WERI-Rb-1 (cell line): ENCODE measurements at regions not wholly inside any gene's neighbourhood (a gene's known extent, or its start where the extent isn't known, plus 50 kb on each side); places are given as distances from the start of the nearest gene placed in this dataset.

ENCODE experiments used
- DNase-seq: peaks from one replicate; pipeline ENCODE4 v3.0.0-alpha.2; 2020
- H3K27ac ChIP-seq: fragments of 250-450 bp; sonication (Bioruptor Pico); 2 replicates; pipeline ENCODE4 v1.5.1; 2020; ENCODE audit warnings: mild to moderate bottlenecking, moderate library complexity
- H3K27me3 ChIP-seq: fragments of 250-450 bp; sonication (Bioruptor Pico); 2 replicates; pipeline ENCODE4 v1.5.1; 2021; ENCODE audit warnings: mild to moderate bottlenecking, low read depth, moderate library complexity; ENCODE audit not compliant: insufficient read depth, severe bottlenecking
- H3K36me3 ChIP-seq: fragments of 250-450 bp; sonication (Bioruptor Pico); 2 replicates; pipeline ENCODE4 v1.5.1; 2020; ENCODE audit warnings: mild to moderate bottlenecking, moderate library complexity
- H3K4me3 ChIP-seq: 2 replicates; pipeline ENCODE4 v1.5.1; 2011; ENCODE audit warnings: low read depth, mild to moderate bottlenecking, control low read depth, low read length
- H3K9me3 ChIP-seq: fragments of 250-450 bp; sonication (Bioruptor Pico); 2 replicates; pipeline ENCODE4 v1.5.1; 2021; ENCODE audit warnings: mild to moderate bottlenecking, moderate library complexity; ENCODE audit not compliant: severe bottlenecking
- CTCF ChIP-seq: IDR thresholded peaks from 2 replicates; pipeline ENCODE4 v1.5.1; 2011; ENCODE audit warnings: low read depth, mild to moderate bottlenecking, control low read depth, inconsistent platforms, low read length

GRCh38 chr10:47094126-47094525, 182.9 kb downstream of the PTPN20 start:
- no peak for DNase-seq
- H3K27me3 ChIP-seq, result no peaks in the 10 kb centered on the region
- TF ChIP-seq CTCF, result no peak
- H3K9me3 ChIP-seq, result no peaks in the 10 kb centered on the region
- H3K36me3 ChIP-seq, result no peaks in the 10 kb centered on the region
- no peak overlapping the region for H3K27ac ChIP-seq
- no peak overlapping the region for H3K4me3 ChIP-seq

- Histone ChIP-seq H3K9me3 (no peaks in the 10 kb centered on the region), H3K27ac (no peak overlapping the region), H3K27me3 (no peaks in the 10 kb centered on the region), H3K4me3 (no peak overlapping the region), H3K36me3 (no peaks in the 10 kb centered on the region)
- no peak for TF ChIP-seq CTCF
- no peak for DNase-seq
These were observed 183.4 kb downstream of the PTPN20 start for GRCh38 chr10:47094636-47095035.

- no peak for DNase-seq
- Histone ChIP-seq H3K36me3 (no peaks in the 10 kb centered on the region), H3K9me3 (no peaks in the 10 kb centered on the region), H3K4me3 (no peak overlapping the region), H3K27me3 (no peaks in the 10 kb centered on the region), H3K27ac (no peak overlapping the region)
- TF ChIP-seq CTCF, result no peak
These were observed 184.0 kb downstream of the PTPN20 start for GRCh38 chr10:47095211-47095610.

GRCh38 chr10:47095848-47096612, 184.8 kb downstream of the PTPN20 start:
- Histone ChIP-seq H3K36me3 (no peaks in the 10 kb centered on the region), H3K9me3 (no peaks in the 10 kb centered on the region), H3K27me3 (no peaks in the 10 kb centered on the region), H3K27ac (no peak overlapping the region), H3K4me3 (no peak overlapping the region)
- no peak for TF ChIP-seq CTCF
- DNase-seq, result no peak

- H3K4me3 ChIP-seq, result no peak overlapping the region
- H3K27me3 ChIP-seq, result no peaks in the 10 kb centered on the region
- peaks cover 2% of the 10 kb centered on the region for H3K9me3 ChIP-seq
- TF ChIP-seq CTCF, result no peak
- H3K36me3 ChIP-seq, result no peaks in the 10 kb centered on the region
- DNase-seq, result no peak
- H3K27ac ChIP-seq, result no peak overlapping the region
These were observed 187.0 kb downstream of the PTPN20 start for GRCh38 chr10:47098238-47098637.

- no peak for DNase-seq
- no peaks in the 10 kb centered on the region for H3K27me3 ChIP-seq
- H3K36me3 ChIP-seq, result no peaks in the 10 kb centered on the region
- TF ChIP-seq CTCF, result no peak
- H3K9me3 ChIP-seq, result peaks cover 2% of the 10 kb centered on the region
- no peak overlapping the region for H3K27ac ChIP-seq
- H3K4me3 ChIP-seq, result no peak overlapping the region
These were observed 187.7 kb downstream of the PTPN20 start for GRCh38 chr10:47098964-47099363.
